HG03432 (cell line): ENCODE measurements at regions not wholly inside any gene's neighbourhood (a gene's known extent, or its start where the extent isn't known, plus 50 kb on each side); places are given as distances from the start of the nearest gene placed in this dataset.

Experiments
- ATAC-seq: cut with Tn5 transposase; IDR thresholded peaks from one replicate; pipeline ENCODE4 v1.9.1; 2021; ENCODE audit warnings: mild to moderate bottlenecking, moderate library complexity; ENCODE audit not compliant: unreplicated experiment

GRCh38 chr14:83992857-83993256 is 1537.1 kb upstream of the FLRT2 start:
- no peak for ATAC-seq

DNA sequence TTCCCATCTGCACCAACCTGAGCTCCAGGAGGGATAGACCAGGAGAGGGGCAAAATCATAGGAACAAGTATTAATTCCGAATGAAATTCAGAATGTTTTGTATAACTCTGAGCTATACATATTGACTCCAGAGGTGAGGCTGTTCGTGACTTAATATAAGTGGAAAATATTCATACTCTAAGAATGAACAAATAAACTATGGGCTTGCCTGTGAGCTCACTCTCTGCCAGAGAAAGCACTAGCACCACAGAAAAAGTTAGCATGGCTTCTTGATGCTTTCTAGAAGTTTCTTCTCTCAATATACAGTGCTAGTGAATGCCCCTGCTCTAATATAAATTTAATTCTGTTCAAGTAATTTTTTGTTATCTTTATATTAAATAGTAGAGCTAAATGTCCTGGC is 1536.4 kb upstream of the FLRT2 start:
- no peak for ATAC-seq

GRCh38 chr14:83994020-83994419 is 1535.9 kb upstream of the FLRT2 start:
- ATAC-seq, result no peak

DNA sequence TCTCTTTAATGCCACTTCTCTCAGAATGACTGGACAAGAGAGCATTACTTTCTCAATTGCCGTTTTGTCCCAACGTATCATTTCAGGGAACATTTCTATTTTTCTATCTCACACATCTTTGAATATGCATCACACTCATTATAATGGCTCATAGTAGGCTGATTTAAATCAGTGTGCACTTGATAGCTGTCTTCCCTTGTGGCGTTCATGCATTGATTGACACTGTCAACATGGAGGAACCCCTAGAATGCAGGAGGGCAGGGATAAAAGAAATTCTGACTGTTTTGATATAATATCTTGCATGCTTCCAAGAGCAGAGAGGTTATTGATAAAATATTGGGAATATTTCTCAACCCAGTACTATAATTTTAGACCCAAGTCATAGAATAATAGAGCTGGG is 1528.9 kb upstream of the FLRT2 start:
- no peak for ATAC-seq

DNA sequence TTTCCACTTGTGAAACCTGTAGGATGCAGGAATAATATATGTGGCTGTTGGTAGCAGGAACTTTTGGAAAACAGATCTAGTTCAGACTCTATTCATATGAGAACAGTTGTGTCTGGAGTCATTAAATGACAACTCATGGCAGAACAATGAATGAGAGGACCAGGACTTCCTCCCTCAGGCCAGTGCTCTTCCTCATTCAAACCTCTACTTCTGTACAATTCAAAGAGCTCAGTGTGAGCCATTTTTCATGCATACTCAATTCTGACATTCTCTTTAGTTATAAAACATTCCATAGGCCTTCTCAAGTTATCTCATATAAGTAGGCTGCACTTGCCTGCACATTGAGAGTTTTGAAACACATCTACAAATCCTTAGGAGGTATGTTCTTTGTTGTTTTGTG is 1526.6 kb upstream of the FLRT2 start:
- ATAC-seq, result no peak

- ATAC-seq, result no peak
These were observed 1523.2 kb upstream of the FLRT2 start for GRCh38 chr14:84006643-84007155.

- no peak for ATAC-seq
These were observed 1516.5 kb upstream of the FLRT2 start for GRCh38 chr14:84013424-84013823.

DNA sequence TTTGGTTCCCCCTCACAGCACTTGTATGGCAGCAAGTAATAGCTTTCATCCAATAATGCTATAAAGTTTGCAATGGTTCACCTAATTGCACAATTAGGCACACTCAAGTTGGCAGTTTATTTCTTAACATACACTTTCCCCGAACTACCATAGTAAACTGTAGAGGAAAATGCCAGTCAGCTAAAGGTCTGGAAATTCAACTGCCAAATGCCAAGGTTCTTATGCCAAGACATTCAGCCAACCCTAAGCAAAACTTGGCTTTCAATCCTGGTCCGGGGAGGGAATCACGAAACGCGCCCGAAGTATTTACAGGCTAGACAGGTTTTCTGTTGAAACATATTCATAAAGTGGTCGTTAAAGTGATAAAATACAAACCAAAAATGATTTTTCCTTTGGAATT is 1512.4 kb upstream of the FLRT2 start:
- ATAC-seq, result no peak

DNA sequence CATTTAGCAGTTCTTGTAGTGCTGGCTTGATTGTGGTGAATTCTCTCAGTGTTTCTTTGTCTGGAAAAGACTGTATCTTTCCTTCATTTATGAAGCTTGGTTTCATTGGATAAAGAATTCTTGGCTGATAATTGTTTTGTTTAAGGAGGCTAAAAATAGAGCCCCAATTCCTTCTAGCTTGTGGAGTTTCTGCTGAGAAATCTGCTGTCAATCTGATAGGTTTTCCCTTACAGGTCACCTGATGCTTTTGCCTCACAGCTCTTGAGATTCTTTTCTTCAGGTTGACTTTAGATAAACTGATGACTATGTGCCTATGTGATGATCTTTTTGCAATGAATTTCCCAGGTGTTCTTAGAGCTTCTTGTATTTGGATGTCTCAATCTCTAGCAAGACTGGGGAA is 1508.5 kb upstream of the FLRT2 start:
- ATAC-seq, result no peak

DNA sequence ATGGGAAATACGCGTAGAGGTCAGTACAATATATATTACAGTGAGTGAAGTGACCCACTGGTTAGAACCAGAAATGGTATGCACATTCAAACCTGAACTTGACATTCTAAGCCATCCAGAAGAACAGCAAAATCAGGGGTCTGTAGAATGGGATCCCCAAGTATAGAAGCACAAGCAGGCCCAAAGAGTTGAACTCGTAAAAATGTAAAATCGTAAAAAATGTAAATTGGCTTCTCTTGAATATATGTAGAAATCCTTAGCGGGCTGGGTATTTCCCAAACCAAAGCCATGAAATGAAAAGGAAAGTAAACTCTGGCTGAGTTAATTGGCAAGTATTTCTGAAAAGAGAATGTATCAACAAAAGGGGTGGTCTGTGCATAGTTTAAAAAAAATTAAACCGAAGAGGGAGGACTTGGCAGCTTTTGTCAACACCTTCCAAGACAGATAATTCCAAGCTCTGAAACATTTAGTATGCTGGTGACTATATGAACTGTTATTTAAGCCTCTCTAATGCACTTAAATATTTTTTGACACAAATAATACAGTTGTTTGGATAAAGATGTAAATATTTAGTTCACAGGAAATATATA is 1505.6 kb upstream of the FLRT2 start:
- no peak for ATAC-seq

- no peak for ATAC-seq
These were observed 1504.6 kb upstream of the FLRT2 start for GRCh38 chr14:84025106-84026012.

DNA sequence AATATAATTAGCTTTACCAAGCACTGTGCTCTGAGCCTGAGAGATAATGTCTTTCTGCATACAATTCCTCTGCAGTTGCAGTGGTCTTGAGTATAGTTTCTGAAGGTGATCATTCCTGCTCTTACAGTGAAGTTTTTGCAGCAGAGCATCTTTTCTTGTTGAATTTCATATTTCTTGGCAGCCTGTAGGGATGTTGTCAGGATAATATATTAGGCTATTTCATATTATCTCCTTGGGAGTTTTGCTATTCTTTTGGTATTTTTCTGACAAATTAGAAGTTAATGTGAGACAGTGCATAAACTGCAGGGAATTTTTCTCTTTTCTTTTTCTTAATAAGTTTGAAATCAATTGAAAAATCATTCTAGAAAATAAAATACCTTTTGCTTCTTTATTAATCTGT is 1502.6 kb upstream of the FLRT2 start:
- no peak for ATAC-seq

DNA sequence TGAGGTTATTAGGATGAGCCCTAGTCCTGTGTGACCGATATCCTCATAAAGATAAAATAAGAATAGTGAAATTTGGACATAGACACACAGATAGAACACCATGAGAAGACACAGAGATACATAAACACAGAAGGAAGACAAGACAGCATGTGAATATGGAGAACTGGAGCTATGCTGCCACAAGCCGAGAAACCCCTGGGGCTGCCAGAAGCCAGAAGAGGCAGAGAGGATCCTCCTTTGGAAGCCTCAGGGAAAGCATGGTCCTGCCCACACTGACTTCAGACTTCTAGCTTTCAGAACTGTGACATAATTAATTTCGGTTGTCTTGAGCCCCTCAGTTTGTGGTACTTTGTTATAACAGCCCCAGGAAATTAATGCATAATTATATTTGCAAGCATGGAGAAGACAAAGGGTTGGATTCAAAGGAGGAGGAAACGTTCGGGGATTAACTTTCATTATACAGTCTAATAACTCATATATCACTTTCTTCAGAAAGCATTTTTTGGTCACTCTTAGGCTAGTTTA is 1501.8 kb upstream of the FLRT2 start:
- no peak for ATAC-seq

DNA sequence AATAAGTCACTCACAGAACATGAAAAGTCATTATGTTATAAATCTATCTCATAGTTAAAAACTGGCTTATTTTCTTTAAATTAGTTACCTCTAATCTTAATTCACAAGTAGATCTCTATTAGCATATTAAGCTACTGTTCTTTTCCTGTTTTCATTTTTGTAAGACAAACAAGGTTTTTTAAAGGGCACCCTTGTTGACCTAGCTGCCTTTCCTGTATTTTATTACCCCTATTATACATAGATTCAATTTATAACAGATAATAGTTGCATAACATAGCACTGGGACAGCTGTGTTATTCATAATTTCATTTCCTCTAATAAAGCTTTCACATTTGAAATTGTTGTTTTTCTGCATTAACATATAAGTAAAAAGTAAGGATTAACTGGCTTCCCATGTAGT is 1500.7 kb upstream of the FLRT2 start:
- ATAC-seq, result no peak

GRCh38 chr14:84029720-84030119 is 1500.2 kb upstream of the FLRT2 start:
- no peak for ATAC-seq

- peak; percentile 93 for ATAC-seq
These were observed 1493.1 kb upstream of the FLRT2 start for GRCh38 chr14:84036840-84037239.

- ATAC-seq, result no peak
These were observed 1492.4 kb upstream of the FLRT2 start for GRCh38 chr14:84037593-84037992.

- no peak for ATAC-seq
These were observed 1489.8 kb upstream of the FLRT2 start for GRCh38 chr14:84040101-84040500.

- no peak for ATAC-seq
These were observed 1488.5 kb upstream of the FLRT2 start for GRCh38 chr14:84041421-84041820.

DNA sequence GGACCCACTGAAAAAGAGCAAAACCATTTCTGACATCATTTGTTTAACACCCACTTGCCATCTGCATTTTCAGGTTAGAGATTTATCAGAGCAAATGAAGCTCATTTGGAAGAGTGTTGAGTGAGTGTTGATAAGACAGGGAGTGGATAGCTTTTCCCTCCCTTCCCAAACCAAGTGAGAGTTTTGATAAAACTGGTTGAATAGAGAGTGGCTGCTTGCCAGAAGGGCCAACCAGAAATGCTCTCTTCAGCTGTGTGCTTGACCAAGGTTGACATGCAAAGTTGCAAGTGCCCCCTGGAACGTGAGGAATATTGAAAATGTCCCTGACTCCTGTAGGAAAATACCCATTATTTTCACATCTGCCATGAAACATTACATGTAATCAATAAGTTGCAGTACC is 1487.0 kb upstream of the FLRT2 start:
- no peak for ATAC-seq

- ATAC-seq, result no peak
These were observed 1465.4 kb upstream of the FLRT2 start for GRCh38 chr14:84064316-84065125.
